Gastroesophageal sphincter (tissue), 4 donors: ENCODE measurements at regions not wholly inside any gene's neighbourhood (a gene's known extent, or its start where the extent isn't known, plus 50 kb on each side); places are given as distances from the start of the nearest gene placed in this dataset.

Source experiments
- ATAC-seq: fragments of 150-250 bp; one replicate; pipeline ENCODE4 v1.9.1; 2016; ENCODE audit warnings: mild to moderate bottlenecking, moderate library complexity
- H3K27ac ChIP-seq, 4 donors: fragments of 200-600 bp; sonication (generic) in 3 of 4; 1 replicate in 3 of 4; 2 replicates in 1 of 4; pipeline ENCODE4 v1.5.1; 2016 to 2019
- H3K27me3 ChIP-seq: fragments of 200-600 bp; sonication (generic); one replicate; pipeline ENCODE4 v1.5.1; 2019
- H3K36me3 ChIP-seq, 2 donors: fragments of 200-600 bp; sonication (generic); one replicate each; pipeline ENCODE4 v1.5.1; 2019; ENCODE audit warnings: control low read depth in 1 of 2
- H3K4me1 ChIP-seq, 3 donors: fragments of 200-600 bp; sonication (generic); 1 replicate in 2 of 3; 2 replicates in 1 of 3; pipeline ENCODE4 v1.5.1; 2016 to 2019; ENCODE audit warnings: control low read depth in 2 of 3
- H3K4me3 ChIP-seq, 2 donors: fragments of 200-600 bp; sonication (generic); one replicate each; pipeline ENCODE4 v1.5.1; 2019; ENCODE audit warnings: mild to moderate bottlenecking in 1 of 2, moderate library complexity in 1 of 2
- H3K9me3 ChIP-seq, 3 donors: fragments of 200-600 bp; sonication (generic); one replicate each; pipeline ENCODE4 v1.5.1; 2017 to 2019; ENCODE audit warnings: control low read depth in 2 of 3
- CTCF ChIP-seq, 4 experiments: fragments of 200-600 bp in 2 of 4; fragments of 450-650 bp in 2 of 4; sonication (generic) in 1 of 4; IDR thresholded peaks; one replicate each; pipeline ENCODE4 v1.5.1; 2017 to 2019; ENCODE audit warnings: antibody characterized with exemption in 4 of 4, mild to moderate bottlenecking in 2 of 4, moderate library complexity in 2 of 4
- EP300 ChIP-seq: sonication (generic); formaldehyde crosslinking; IDR thresholded peaks from one replicate; pipeline ENCODE4 v1.6.1; 2017; ENCODE audit warnings: antibody characterized with exemption, mild to moderate bottlenecking
- POLR2A ChIP-seq, 2 donors: fragments of 450-650 bp; IDR thresholded peaks; one replicate each; pipeline ENCODE4 v1.6.1; 2017; ENCODE audit warnings: antibody characterized with exemption in 2 of 2, mild to moderate bottlenecking in 2 of 2, moderate library complexity in 1 of 2
- POLR2AphosphoS5 ChIP-seq: sonication (generic); formaldehyde crosslinking; IDR thresholded peaks from one replicate; pipeline ENCODE4 v1.6.1; 2017; ENCODE audit warnings: antibody characterized with exemption
- WGBS, 2 donors: methylation state at CpG; one replicate each; pipeline ENCODE4 v1.1.5; 2018; ENCODE audit warnings: low coverage in 1 of 2; 5-methylcytosine and 5-hydroxymethylcytosine counted together

- H3K36me3 ChIP-seq, result no peaks in the 10 kb centered on the region
- no peaks in the 10 kb centered on the region for H3K4me1 ChIP-seq
- ATAC-seq, result no peak
- no peak overlapping the region for H3K27ac ChIP-seq
- no peaks in the 10 kb centered on the region for H3K27me3 ChIP-seq
- H3K4me3 ChIP-seq, result no peak overlapping the region
- H3K9me3 ChIP-seq, result no peaks in the 10 kb centered on the region
- TF ChIP-seq EP300 (no peak), CTCF (IDR thresholded peaks at IDR 0.05) (no peak), POLR2A (IDR thresholded peaks at IDR 0.05) (no peak), POLR2AphosphoS5 (no peak)
Observed at GRCh38 chr4:120454788-120455187, 388.1 kb upstream of the MAD2L1 start.

GRCh38 chr4:120452536-120452935 lies 385.9 kb upstream of the MAD2L1 start:
- no peak overlapping the region for H3K27ac ChIP-seq
- WGBS, 2 donors, result 67 to 71% methylated on average over 1 of the region's 1 CpG
- ATAC-seq, result no peak
- TF ChIP-seq EP300, result no peak
- TF ChIP-seq CTCF (IDR thresholded peaks at IDR 0.05), result no peak
- TF ChIP-seq POLR2A (IDR thresholded peaks at IDR 0.05), result no peak
- no peak for TF ChIP-seq POLR2AphosphoS5
- H3K9me3 ChIP-seq, result no peaks in the 10 kb centered on the region
- H3K4me1 ChIP-seq, result no peaks in the 10 kb centered on the region
- H3K27me3 ChIP-seq, result no peaks in the 10 kb centered on the region
- no peaks in the 10 kb centered on the region for H3K36me3 ChIP-seq
- no peak overlapping the region for H3K4me3 ChIP-seq

GRCh38 chr4:120452001-120452400 lies 385.4 kb upstream of the MAD2L1 start:
- H3K27me3 ChIP-seq, result no peaks in the 10 kb centered on the region
- no peak for ATAC-seq

GRCh38 chr4:120447774-120448173 lies 381.1 kb upstream of the MAD2L1 start:
- Histone ChIP-seq H3K4me3 (no peak overlapping the region), H3K27me3 (no peaks in the 10 kb centered on the region), H3K27ac (no peak overlapping the region), H3K9me3 (no peaks in the 10 kb centered on the region), H3K4me1 (no peaks in the 10 kb centered on the region), H3K36me3 (no peaks in the 10 kb centered on the region)
- 0 to 38% methylated on average over 1 of the region's 1 CpG for WGBS, 2 donors
- no peak for ATAC-seq
- no peak for TF ChIP-seq POLR2AphosphoS5

More at GRCh38 chr4:120452001-120452400, 385.4 kb upstream of the MAD2L1 start:
- TF ChIP-seq CTCF (IDR thresholded peaks at IDR 0.05) (no peak), POLR2A (IDR thresholded peaks at IDR 0.05) (no peak)
- Histone ChIP-seq H3K36me3 (no peaks in the 10 kb centered on the region), H3K4me1 (no peaks in the 10 kb centered on the region), H3K27ac (no peak overlapping the region), H3K9me3 (no peaks in the 10 kb centered on the region), H3K4me3 (no peak overlapping the region)

GRCh38 chr4:120446051-120446567 lies 379.5 kb upstream of the MAD2L1 start:
- Histone ChIP-seq H3K36me3 (no peaks in the 10 kb centered on the region), H3K27me3 (no peaks in the 10 kb centered on the region), H3K4me1 (no peaks in the 10 kb centered on the region), H3K9me3 (no peaks in the 10 kb centered on the region), H3K27ac (no peak overlapping the region), H3K4me3 (no peak overlapping the region)
- ATAC-seq, result no peak
- WGBS, 2 donors, result 82 to 100% methylated on average over 1 of the region's 1 CpG
- TF ChIP-seq POLR2A (IDR thresholded peaks at IDR 0.05), result no peak
- no peak for TF ChIP-seq EP300
- TF ChIP-seq CTCF (IDR thresholded peaks at IDR 0.05), result no peak
- no peak for TF ChIP-seq POLR2AphosphoS5

GRCh38 chr4:120445186-120445585 lies 378.5 kb upstream of the MAD2L1 start:
- no peaks in the 10 kb centered on the region for H3K36me3 ChIP-seq
- WGBS, 2 donors, result 67 to 88% methylated on average over 1 of the region's 1 CpG
- TF ChIP-seq POLR2AphosphoS5 (no peak), POLR2A (IDR thresholded peaks at IDR 0.05) (no peak), EP300 (no peak), CTCF (IDR thresholded peaks at IDR 0.05) (no peak)

More at GRCh38 chr4:120445186-120445585, 378.5 kb upstream of the MAD2L1 start:
- ATAC-seq, result no peak
- Histone ChIP-seq H3K4me3 (no peak overlapping the region), H3K27ac (no peak overlapping the region), H3K4me1 (no peaks in the 10 kb centered on the region), H3K9me3 (no peaks in the 10 kb centered on the region), H3K27me3 (no peaks in the 10 kb centered on the region)
